AG09319 (cell line): ENCODE measurements at regions not wholly inside any gene's neighbourhood (a gene's known extent, or its start where the extent isn't known, plus 50 kb on each side); places are given as distances from the start of the nearest gene placed in this dataset.

Experiments used
- DNase-seq: peaks from one replicate; pipeline ENCODE4 v3.0.0-alpha.2; 2010; ENCODE audit warnings: low read depth; ENCODE audit errors: extremely low read depth
- CTCF ChIP-seq: IDR thresholded peaks from 2 replicates; pipeline ENCODE4 v1.5.1; 2011; ENCODE audit warnings: low read depth, mild to moderate bottlenecking, inconsistent platforms, low read length, moderate library complexity

GRCh38 chr2:219852626-219853025, 225.2 kb downstream of the SLC4A3 start:
- no peak for TF ChIP-seq CTCF
- DNase-seq = no peak

DNA sequence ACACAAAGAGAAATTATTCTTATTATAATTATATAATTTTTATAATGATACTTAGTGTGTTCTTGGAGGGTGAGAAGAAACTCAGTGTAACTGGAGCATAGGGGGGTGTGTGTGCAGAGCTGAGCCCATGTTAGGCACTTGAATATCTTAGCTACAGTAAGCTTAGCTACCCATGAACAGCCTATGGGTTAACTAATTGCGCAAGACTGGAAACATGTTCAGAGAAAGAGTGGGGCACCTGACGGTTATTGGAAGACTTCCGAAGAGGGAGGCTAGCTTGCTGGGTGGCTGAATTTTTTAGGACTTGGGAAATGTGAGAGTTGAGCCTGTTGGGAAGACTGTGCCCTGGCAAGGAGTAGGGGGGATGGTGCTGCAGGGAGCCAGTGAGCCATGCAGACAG, 229.2 kb downstream of the SLC4A3 start:
- no peak for TF ChIP-seq CTCF
- no peak for DNase-seq

DNA sequence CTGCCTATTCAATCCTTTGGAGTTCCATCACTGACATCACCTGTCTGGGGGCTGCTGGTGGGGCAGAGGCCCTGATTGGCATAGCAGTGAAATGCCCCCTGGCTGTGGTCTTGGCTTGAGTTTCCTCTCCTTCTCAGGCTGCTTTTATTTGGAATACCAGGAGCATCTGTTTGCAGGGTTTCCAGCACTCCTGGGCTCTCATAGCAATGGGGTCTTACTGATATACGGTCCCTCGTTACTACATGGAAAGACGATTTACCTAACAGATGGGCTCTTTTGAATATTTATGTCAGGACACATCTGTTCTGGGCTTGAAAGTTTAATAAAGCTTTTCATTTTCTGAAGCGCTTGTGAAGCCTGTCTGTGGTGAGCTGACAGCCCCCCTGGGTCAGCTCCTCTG, 230.3 kb downstream of the SLC4A3 start:
- DNase-seq = no peak
- no peak for TF ChIP-seq CTCF

DNA sequence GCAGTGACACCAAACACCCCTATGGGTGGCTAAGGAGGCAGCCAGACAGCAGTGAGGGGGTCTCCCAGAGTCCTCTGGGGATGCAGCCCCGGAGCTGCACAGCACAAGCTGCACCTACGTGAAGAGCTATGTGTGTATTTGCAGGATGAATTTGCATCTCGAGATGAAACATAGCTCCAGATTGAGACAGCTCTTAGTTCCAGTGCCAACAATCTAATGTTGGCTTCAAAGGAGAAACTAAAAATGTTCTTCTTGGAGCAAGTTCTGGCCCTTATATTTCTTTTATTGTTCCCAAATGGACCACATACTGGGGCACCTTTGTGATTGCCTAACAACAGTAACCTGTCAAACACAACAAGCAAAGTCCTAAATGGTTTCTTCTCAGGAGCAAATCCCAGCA, 233.9 kb downstream of the SLC4A3 start:
- DNase-seq = no peak
- no peak for TF ChIP-seq CTCF

- no peak for DNase-seq
- TF ChIP-seq CTCF = no peak
These were observed 236.7 kb downstream of the SLC4A3 start for GRCh38 chr2:219864154-219864553.

- TF ChIP-seq CTCF = no peak
- no peak for DNase-seq
These were observed 241.2 kb downstream of the SLC4A3 start for GRCh38 chr2:219868635-219869034.

DNA sequence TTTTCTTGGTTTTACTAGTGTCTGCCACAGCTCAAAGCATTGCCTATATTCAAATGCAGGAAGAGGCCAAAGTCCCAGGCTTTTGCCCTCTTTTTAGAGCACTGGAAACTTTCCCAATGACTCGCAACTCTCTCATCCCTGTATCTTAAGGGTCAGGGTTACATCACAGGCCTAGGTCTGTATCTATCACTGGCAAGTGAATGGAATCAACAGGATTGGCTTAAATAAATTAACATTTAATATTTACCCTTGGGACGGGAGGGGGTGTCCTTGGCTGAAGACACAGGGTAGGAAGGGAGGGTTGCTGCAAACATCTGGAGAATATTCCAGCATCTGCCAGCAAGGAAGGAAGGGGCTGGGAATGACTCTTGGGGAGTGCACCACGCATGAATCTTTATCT, 242.6 kb downstream of the SLC4A3 start:
- no peak for DNase-seq
- TF ChIP-seq CTCF = no peak

DNA sequence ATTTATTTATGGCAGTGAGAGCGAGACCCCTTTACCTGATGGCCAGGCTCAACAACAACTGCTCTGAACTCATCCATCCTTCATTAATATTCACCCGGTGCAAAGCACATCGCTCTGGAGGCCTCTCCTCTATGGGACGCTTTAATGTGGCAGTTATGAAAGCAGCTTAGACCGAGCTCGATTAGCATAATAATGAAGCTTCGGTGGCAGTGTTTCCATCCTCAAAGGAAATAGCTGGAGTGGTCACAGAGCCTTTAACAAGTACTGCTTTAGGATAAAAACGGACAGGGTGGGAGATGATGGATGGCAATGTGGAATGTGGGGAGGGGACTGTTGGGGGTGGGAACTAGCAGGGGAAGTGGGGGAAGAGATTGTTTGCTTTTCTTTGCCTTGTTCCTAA, 243.9 kb downstream of the SLC4A3 start:
- no peak for TF ChIP-seq CTCF
- DNase-seq = no peak
